Activated T-helper 1 cell treated with anti-CD3 and anti-CD28 coated beads, Interleukin-2, amount 50 U/mL, for 16 hours (primary cell): ENCODE measurements at regions not wholly inside any gene's neighbourhood (a gene's known extent, or its start where the extent isn't known, plus 50 kb on each side); places are given as distances from the start of the nearest gene placed in this dataset.
"Not testable (repeated sequence)": the region's sequence is repeated elsewhere in the genome, so short reads cannot be mapped to it uniquely, and the experiment has no call there.

Experiments
- DNase-seq, 2 donors: peaks; one replicate each; pipeline ENCODE4 v3.0.0-alpha.2; 2020; ENCODE audit warnings: low read depth in 1 of 2, low spot score in 1 of 2

- DNase-seq, result no peak
Observed at GRCh38 chr7:35971133-35971891, 170.5 kb downstream of the SEPTIN7 start.

GRCh38 chr7:35975851-35976454, 175.1 kb downstream of the SEPTIN7 start:
- peak in 1 of 2 donors; percentile 17 for DNase-seq

DNA sequence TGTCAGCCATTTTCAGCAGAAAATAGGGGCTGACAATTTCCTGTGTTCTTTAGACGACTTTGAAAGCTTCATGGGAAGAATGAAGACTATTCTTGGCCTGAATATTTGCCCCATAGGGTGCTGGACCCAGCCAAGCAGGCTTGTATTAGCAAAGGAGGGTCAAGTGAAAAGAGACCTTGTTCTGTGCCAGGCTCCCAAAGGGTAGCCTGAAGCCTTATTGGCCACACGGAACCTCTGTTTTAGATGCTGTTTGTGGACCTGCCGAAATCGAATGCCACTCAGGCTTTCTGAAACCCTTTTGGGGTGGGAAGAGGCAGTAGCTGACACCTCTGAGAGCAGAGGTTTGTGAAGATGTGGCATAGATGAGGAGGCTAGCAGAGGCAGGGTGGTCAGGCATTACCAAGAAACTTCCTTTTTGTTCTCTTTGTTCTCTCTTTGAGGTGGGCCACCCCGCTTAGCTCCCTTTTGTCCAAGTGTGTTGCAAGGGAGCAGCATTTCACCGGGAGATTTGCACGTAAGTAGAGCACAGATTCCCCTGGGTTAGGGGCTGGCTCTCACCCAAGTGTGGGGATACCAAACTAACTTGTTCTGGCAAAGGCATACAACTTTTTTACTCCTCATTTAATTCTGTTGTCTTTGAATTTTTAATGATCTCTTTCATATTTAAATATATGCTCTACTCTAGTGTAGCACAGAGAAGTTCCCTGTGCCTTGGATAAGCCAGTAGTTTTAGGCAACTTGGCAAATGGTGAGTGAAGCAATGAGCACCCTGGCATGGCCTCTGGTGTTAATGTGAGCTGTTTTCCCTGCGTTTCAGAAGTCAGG, 174.0 kb upstream of the EEPD1 start:
- DNase-seq, result not testable (repeated sequence)

GRCh38 chr7:35982600-35982999, 170.5 kb upstream of the EEPD1 start:
- DNase-seq, result no peak

DNA sequence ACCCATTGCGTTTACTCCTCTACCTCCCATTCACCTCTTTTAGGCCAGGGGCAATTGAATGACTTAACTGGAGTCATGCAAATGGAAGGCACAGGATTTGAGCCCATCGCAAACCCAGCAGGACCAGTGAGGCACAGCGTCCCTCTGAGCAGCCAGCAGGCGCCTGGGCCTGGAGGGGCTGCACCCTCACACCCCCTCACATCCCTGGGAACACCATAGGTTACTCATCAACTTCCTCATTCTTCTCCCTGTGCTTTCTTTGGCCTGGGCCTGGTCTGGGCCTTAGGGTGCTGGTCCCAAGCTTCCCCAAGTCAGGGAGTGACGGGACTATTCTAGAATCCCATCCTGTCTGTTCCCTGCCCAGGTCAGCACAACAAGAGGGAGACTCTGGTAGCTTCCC, 169.4 kb upstream of the EEPD1 start:
- DNase-seq, result no peak

GRCh38 chr7:35985126-35985754, 167.8 kb upstream of the EEPD1 start:
- DNase-seq, result peak; percentile 63 to 64

GRCh38 chr7:35987016-35987415, 166.0 kb upstream of the EEPD1 start:
- DNase-seq, result no peak

DNA sequence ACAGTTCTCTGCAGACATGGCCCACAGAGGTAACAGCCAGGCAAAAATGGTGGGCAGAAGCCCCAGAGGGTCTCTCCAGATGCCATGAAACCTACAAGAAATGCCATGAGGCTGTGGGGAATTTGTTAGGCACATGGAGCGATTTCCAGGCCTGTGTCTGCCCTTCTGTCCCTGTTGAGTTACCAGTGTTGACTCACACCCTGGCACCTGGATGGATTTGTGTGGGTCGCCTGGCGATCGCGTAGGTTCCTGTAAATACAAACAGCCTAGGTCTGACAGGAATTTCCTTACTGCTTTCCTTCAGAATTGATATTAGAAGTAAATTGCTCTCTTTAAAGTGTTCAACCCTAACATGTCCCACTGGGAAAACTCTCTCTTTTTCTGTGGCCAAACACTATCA, 164.9 kb upstream of the EEPD1 start:
- no peak for DNase-seq

DNA sequence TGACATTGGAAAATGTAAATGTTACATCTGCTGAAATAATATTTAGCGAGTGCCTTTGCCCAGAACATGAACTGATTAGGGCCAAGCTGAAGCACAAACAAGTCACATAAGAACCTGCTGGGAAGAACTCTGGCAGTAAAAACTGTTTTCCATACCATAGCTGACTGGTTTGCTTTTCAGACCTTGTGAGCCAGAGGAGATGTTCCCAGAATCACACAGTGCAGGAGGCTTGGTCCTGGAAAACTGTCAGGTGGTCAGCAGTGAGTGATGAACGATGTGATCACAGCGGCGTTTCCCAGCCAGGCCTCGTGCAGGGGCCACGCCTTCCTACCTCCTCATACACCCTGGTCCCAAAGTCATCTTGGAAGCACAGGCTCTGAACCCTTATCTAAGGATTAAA, 164.2 kb upstream of the EEPD1 start:
- DNase-seq, result no peak

DNA sequence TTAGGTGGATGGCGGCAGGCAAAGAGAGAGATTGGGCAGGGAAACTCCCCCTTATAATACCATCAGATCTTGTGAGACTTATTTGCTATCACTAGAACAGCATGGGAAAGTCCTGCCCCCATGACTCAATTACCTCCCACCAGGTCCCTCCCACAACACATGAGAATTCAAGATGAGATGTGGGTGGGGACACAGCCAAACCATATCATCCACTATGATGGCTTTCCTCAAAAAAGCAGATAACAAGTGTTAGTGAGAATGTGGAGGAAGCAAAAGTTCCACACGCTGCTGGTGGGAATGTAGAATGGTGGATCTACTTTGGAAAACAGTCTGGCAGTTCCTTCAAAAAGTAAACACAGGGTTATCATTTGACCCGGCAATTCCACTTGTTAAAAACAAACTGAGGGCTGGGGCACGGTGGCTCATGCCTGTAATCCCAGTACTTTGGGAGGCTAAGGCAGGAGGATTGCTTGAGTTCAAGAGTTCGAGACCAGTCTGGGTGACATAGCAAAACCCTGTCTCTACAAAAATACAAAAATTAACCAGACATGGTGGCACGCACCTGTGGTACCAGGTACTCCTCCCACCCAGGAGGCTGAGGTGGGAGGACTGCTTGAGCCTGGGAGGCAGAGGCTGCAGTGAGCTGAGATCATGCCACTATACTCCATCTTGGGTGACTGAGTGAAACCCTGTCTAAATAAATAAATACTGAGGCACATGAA, 161.4 kb upstream of the EEPD1 start:
- DNase-seq, result no peak

DNA sequence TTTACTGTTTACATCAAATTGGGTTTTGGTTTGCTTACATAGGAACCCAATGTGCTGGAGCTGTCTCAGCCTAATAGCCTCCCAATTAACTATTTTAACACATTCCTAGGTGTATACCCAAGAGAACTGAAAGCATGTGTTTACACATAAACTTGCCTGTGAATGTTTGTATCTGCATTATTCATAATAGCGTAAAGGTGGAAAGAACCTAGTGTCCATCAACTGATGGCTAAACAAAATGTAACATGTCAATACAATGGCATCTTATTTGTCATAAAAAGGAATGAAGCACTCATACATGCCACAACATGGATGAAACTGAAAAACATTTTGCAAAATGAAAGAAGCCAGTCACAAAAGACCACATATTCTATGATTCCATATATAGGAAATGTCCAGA, 160.6 kb upstream of the EEPD1 start:
- DNase-seq, result no peak

DNA sequence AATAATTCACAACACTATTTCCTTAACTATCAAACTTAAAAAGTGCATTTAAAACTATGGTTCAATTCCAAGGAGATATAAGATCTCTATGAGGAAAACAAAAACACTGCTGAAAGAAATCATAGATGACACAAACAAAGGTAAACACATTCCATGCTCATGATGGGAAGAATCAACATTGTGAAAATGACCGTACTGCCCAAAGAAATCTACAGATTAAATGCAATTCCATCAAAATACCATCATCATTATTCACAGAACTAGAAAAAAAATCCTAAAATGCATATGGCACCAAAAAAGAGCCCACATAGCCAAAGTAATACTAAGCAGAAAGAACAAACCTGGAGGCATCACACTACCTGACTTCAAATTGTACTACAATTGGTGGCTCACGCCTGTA, 159.9 kb upstream of the EEPD1 start:
- no peak for DNase-seq

DNA sequence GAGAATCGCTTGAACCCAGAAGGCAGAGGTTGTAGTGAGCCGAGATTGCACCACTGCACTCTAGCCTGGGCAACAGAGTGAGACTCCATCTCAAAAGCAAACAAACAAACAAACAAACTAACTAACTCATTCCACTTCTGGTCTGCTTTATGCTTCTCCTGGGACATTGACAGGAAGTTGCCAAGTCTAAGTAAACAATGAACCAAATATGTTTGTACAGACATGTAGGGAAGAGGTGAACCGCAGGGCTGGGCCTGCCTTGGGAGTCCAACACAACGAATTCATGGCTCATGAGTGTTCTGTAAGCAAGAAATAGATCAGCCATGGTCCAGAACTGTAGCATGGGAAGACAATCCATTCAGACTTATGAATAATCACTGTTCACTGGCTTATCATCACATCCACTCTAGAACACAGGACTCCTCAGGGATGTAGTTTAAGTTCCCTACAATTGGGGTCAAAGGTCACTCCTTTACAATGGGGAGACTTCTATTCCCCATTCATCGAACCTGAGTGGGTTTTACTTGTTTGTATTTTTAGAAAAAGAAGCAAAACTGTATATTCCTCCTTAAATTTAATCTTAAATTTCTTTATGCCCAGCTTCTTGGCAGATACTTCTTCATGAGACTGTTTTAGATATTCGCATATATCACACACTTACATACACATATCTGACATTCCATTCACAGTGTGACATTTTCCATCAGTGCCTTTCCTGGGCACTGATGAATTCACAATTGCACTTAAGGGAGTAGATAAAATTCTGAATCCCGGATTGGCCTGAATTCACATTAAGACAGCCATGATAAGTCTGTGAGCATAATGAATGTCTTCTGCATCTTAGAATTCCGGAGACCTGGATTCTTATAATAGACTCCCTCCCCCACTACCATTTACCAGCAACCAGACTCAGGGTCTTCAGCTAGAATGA, 159.1 kb upstream of the EEPD1 start:
- DNase-seq, result no peak

DNA sequence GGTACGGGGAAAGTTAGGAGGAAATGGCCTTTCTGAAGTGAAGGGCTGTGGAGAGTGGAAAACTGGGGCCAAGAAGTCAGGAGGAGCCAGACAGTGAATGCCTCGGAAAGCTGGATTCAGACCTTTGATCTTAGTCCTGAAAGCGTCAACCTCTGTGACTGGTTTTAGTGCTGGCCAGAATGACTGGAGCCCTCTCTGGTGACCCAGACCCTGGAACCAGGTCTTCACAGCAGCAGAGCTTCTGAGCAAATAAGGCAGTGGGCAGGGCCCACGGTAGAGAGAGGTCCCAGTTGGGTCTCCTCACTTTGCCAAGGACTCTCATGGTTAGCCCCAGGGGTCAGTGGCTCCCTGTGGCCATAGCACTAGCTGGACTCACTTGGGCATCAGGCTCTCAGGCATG, 157.7 kb upstream of the EEPD1 start:
- DNase-seq, result no peak

- no peak for DNase-seq
Observed at GRCh38 chr7:35998481-35998880, 154.6 kb upstream of the EEPD1 start.

- DNase-seq, result no peak
Observed at GRCh38 chr7:36001546-36001945, 151.5 kb upstream of the EEPD1 start.

- DNase-seq, result no peak
Observed at GRCh38 chr7:36002900-36003299, 150.2 kb upstream of the EEPD1 start.

DNA sequence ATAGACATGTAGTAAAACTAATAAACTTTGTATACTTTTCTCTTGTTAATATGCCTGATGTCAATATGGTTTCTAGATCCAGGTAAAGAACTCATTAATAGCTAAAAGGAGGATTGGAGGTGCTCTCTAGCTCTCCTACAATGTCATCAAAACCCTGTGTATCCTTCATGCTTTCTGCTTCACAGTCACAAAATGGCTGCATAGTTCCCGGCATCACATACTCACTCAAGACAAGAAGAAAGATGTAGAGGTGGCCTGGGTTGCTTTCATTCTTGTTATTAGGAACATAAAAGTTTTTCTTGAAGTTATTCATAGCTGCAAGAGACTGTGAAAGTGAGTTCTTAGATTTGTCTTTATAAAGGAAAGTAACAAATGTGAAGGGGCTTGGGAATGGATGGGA, 149.7 kb upstream of the EEPD1 start:
- no peak for DNase-seq

DNA sequence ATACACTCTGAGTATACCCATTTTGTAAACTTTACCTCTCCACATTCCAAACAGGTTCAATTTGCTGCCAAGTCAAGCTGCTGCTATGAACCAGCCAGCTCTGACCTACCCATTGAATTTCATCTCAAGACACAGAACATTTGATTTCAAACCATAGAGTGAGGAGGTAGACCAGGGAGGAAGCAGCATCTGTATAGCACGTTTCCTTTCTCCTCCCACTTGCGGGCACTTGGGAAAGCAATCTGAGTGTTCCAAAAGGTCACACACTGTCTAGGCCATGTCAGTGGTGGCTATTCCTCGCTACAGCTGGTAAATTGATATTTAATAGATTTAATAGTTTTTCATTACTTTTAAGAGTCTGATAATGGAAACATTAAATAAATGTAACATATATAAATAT, 147.8 kb upstream of the EEPD1 start:
- no peak for DNase-seq

- DNase-seq, result no peak
Observed at GRCh38 chr7:36005876-36006275, 147.2 kb upstream of the EEPD1 start.
